ENCODE measurements at regions not wholly inside any gene's neighbourhood (a gene's known extent, or its start where the extent isn't known, plus 50 kb on each side); places are given as distances from the start of the nearest gene placed in this dataset.

GRCh38 chr2:234629596-234629995, 132.7 kb upstream of the ARL4C start:
- dilution Hi-C loops (cut with MboI; ENCODE audit: extremely low pct_ligation_motif_present, low sequenced_read_pairs) = no loop called here
- DNase-seq (ENCODE audit: low read depth, low spot score) (no peak), FAIRE-seq (no peak)
- H3K4me1 ChIP-seq (ENCODE audit: control insufficient read depth, extremely low read depth, insufficient read depth, low read length) = peaks cover 4% of the 10 kb centered on the region
- no peaks in the 10 kb centered on the region for H3K79me2 ChIP-seq (ENCODE audit: control insufficient read depth, insufficient read depth, low read length)
- no peak overlapping the region for H3K4me3 ChIP-seq (ENCODE audit: control insufficient read depth in 2 of 3, extremely low read depth in 1 of 3, insufficient read depth in 2 of 3, low read depth in 1 of 3, low read length in 3 of 3)
- H3K27me3 ChIP-seq (ENCODE audit: control insufficient read depth, extremely low read depth, insufficient read depth, low read length) = no peaks in the 10 kb centered on the region
- TF ChIP-seq EZH2 (IDR thresholded peaks at IDR 0.05; ENCODE audit: low read length) = no peak
- TF ChIP-seq, protein P1, sequence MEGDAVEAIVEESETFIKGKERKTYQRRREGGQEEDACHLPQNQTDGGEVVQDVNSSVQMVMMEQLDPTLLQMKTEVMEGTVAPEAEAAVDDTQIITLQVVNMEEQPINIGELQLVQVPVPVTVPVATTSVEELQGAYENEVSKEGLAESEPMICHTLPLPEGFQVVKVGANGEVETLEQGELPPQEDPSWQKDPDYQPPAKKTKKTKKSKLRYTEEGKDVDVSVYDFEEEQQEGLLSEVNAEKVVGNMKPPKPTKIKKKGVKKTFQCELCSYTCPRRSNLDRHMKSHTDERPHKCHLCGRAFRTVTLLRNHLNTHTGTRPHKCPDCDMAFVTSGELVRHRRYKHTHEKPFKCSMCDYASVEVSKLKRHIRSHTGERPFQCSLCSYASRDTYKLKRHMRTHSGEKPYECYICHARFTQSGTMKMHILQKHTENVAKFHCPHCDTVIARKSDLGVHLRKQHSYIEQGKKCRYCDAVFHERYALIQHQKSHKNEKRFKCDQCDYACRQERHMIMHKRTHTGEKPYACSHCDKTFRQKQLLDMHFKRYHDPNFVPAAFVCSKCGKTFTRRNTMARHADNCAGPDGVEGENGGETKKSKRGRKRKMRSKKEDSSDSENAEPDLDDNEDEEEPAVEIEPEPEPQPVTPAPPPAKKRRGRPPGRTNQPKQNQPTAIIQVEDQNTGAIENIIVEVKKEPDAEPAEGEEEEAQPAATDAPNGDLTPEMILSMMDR (optimal IDR thresholded peaks at IDR 0.05 in 1 of 3, IDR thresholded peaks at IDR 0.05 in 1 of 3, conservative IDR thresholded peaks at IDR 0.05 in 1 of 3; ENCODE audit: extremely low read depth in 1 of 3, insufficient read depth in 2 of 3, low read length in 3 of 3) = no peak
- no peaks in the 10 kb centered on the region for H4K20me1 ChIP-seq (ENCODE audit: control insufficient read depth, extremely low read depth, insufficient read depth, low read length)
- no peak overlapping the region for H3K9ac ChIP-seq (ENCODE audit: control insufficient read depth, extremely low read depth, insufficient read depth, low read length)
- H3K9me1 ChIP-seq (ENCODE audit: control insufficient read depth, extremely low read depth, insufficient read depth, low read length) = no peaks in the 10 kb centered on the region
- no peak overlapping the region for H3K27ac ChIP-seq (ENCODE audit: control insufficient read depth, insufficient read depth, low read length)
- no peak overlapping the region for H3K4me2 ChIP-seq (ENCODE audit: control insufficient read depth, extremely low read depth, insufficient read depth, low read depth, low read length)
- no peaks in the 10 kb centered on the region for H3K9me3 ChIP-seq (ENCODE audit: control insufficient read depth, low read depth, low read length)
- H3K36me3 ChIP-seq (ENCODE audit: control insufficient read depth in 2 of 2, extremely low read depth in 1 of 2, insufficient read depth in 2 of 2, low read length in 2 of 2) = no peaks in the 10 kb centered on the region
- no peak overlapping the region for H2AFZ ChIP-seq (ENCODE audit: control insufficient read depth, low read length)

DNA sequence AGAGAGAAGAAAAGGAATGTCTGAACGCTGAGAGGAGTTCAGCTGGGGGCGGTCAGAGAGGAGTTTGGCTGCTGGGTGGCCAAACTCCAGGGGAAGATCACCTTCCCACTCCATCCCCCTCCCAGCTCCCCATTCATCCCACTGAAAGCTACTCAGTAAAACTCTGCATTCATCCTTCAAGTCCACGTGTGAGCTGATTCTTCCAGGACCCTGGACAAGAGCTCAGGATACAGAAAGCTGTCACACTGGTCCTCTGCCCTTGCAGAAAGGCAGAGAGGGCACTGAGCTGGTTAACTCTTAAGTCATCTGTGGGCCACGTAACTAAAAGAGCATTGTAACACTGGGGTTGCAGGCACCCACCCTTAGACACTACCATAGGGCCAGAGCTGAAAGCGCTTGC, 132.1 kb upstream of the ARL4C start:
- TF ChIP-seq, protein P1 (optimal IDR thresholded peaks at IDR 0.05 in 1 of 3, IDR thresholded peaks at IDR 0.05 in 1 of 3, conservative IDR thresholded peaks at IDR 0.05 in 1 of 3; ENCODE audit: extremely low read depth in 1 of 3, insufficient read depth in 2 of 3, low read length in 3 of 3) = no peak
- no peak for TF ChIP-seq EZH2 (IDR thresholded peaks at IDR 0.05; ENCODE audit: low read length)
- Histone ChIP-seq H3K4me3 (ENCODE audit: control insufficient read depth in 2 of 3, extremely low read depth in 1 of 3, insufficient read depth in 2 of 3, low read depth in 1 of 3, low read length in 3 of 3) (no peak overlapping the region), H3K79me2 (ENCODE audit: control insufficient read depth, insufficient read depth, low read length) (no peaks in the 10 kb centered on the region), H3K9me3 (ENCODE audit: control insufficient read depth, low read depth, low read length) (no peaks in the 10 kb centered on the region), H3K4me1 (ENCODE audit: control insufficient read depth, extremely low read depth, insufficient read depth, low read length) (peaks cover 4% of the 10 kb centered on the region), H4K20me1 (ENCODE audit: control insufficient read depth, extremely low read depth, insufficient read depth, low read length) (no peaks in the 10 kb centered on the region), H3K36me3 (ENCODE audit: control insufficient read depth in 2 of 2, extremely low read depth in 1 of 2, insufficient read depth in 2 of 2, low read length in 2 of 2) (no peaks in the 10 kb centered on the region), H3K9me1 (ENCODE audit: control insufficient read depth, extremely low read depth, insufficient read depth, low read length) (no peaks in the 10 kb centered on the region), H3K9ac (ENCODE audit: control insufficient read depth, extremely low read depth, insufficient read depth, low read length) (no peak overlapping the region), H3K27me3 (ENCODE audit: control insufficient read depth, extremely low read depth, insufficient read depth, low read length) (no peaks in the 10 kb centered on the region), H3K4me2 (ENCODE audit: control insufficient read depth, extremely low read depth, insufficient read depth, low read depth, low read length) (no peak overlapping the region), H3K27ac (ENCODE audit: control insufficient read depth, insufficient read depth, low read length) (no peak overlapping the region), H2AFZ (ENCODE audit: control insufficient read depth, low read length) (no peak overlapping the region)
- DNase-seq (ENCODE audit: low read depth, low spot score) (no peak), FAIRE-seq (no peak)
- dilution Hi-C loops (cut with MboI; ENCODE audit: extremely low pct_ligation_motif_present, low sequenced_read_pairs) = no loop called here

Measured in keratinocyte (primary cell).